Stimulated activated CD4-positive, alpha-beta T cell treated with anti-CD3 and anti-CD28 coated beads, TNF-alpha, amount 100 ng/mL, for 24 hours (primary cell): ENCODE measurements at regions not wholly inside any gene's neighbourhood (a gene's known extent, or its start where the extent isn't known, plus 50 kb on each side); places are given as distances from the start of the nearest gene placed in this dataset.
A peak's percentile ranks its signal among the peaks of the same experiment; 100 is the strongest.
"Not testable (repeated sequence)": the region's sequence is repeated elsewhere in the genome, so short reads cannot be mapped to it uniquely, and the experiment has no call there.

Experiments
- DNase-seq, 3 experiments: peaks; one replicate each; pipeline ENCODE4 v3.0.0-alpha.2; 2020; ENCODE audit warnings: low read depth in 3 of 3

- DNase-seq: peak; percentile 38 to 71 (median 45)
Measured at GRCh38 chr6:26233649-26234420, 131.2 kb upstream of the BTN3A2 start.

DNA sequence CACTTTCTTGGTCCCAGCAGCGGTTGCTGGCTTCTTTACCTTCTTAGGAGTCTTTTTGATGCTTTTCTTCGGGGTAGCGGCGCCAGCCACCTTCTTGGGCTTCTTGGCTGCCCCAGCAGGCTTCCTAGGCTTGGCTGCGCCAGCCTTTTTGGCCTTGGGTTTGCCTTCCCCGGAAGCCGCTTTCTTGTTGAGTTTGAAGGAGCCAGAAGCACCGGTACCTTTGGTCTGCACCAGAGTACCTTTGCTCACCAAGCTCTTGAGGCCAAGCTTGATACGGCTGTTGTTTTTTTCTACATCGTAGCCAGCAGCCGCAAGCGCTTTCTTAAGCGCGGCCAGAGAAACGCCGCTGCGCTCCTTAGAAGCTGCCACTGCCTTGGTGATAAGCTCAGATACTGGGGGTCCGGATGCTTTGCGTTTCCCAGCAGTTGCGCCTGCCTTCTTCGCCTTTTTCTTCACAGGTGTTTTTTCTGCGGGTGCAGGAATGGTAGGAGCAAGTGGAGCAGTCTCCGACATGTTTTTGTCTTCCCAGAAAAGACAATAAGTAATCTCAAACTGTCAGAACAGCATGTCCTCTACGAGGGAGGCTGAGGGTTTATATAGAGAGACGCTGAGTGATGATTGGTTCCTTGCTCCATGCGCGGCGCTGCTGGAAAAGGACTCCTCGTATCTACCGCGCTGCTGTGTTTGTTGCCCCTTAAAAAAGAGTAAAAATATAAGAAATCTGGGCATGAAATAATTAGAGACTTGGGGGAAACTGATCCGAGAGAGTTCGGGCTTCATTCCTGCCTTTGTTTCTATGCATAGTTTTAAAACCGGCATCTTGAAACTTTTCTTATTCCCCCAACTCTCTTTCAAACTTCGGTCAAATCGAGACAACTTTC, 130.3 kb upstream of the BTN3A2 start:
- peak; percentile 50 to 61 (median 58) for DNase-seq

GRCh38 chr6:26235302-26235670, 129.7 kb upstream of the BTN3A2 start:
- no peak for DNase-seq

GRCh38 chr6:26239415-26239814, 125.6 kb upstream of the BTN3A2 start:
- DNase-seq: not testable (repeated sequence)

DNA sequence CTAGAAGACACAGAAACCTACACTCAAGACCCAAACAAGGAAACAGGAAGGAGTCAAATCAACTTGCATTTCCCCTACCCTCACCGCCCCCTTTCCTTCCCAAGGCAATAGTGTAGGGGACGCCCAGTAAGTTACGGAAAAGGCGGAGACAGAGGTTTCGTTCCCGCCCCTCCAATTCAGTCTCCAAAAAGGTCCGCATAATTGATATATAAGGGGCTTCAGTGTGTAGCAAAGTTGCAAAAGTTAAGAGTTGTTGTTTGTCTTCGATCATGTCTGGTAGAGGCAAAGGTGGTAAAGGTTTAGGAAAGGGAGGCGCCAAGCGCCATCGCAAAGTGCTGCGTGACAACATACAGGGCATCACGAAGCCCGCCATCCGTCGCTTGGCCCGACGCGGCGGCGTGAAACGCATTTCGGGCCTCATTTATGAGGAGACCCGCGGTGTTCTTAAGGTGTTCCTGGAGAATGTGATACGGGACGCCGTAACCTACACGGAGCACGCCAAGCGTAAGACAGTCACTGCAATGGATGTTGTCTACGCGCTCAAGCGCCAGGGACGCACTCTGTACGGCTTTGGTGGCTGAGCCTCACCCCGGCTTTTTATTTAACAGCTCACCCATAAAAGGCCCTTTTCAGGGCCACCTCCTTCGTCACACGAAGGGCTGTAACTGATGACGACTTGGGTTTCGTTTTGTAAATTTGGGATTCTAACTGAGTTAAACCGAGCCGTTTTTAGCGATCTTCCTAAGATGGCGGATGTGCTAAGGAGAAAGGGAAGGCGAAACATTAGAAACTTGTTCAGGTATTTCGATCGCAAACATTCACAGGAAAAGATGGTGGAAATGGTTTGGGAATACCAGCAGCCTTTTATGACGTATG, 124.6 kb upstream of the BTN3A2 start:
- peak in 2 of 3 experiments; percentile 39 to 67 for DNase-seq

GRCh38 chr6:26241033-26241895, 123.7 kb upstream of the BTN3A2 start:
- peak in 1 of 3 experiments; percentile 66 for DNase-seq

DNA sequence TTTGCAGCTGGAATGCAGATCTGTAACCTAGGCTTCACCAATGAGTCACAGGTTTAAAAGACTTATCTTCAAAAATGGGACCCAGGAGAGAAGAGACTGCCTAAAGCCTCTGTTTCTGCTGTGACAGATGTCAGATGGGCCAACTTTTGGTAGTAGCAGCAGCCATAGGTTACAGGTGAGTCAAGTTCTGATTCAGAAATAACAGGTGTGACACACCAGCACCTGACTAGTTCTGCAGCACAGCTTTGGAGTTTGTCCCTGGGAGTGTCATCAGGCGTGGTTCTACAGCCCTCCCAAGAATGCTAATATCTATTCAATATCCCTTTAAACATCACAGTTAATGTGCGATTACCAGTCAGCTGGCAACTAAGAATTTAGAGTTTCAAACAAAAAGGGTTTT, 121.9 kb upstream of the BTN3A2 start:
- DNase-seq: no peak

GRCh38 chr6:26243752-26244151, 121.2 kb upstream of the BTN3A2 start:
- DNase-seq: no peak

- DNase-seq: no peak
Measured at GRCh38 chr6:26246058-26246457, 118.9 kb upstream of the BTN3A2 start.

DNA sequence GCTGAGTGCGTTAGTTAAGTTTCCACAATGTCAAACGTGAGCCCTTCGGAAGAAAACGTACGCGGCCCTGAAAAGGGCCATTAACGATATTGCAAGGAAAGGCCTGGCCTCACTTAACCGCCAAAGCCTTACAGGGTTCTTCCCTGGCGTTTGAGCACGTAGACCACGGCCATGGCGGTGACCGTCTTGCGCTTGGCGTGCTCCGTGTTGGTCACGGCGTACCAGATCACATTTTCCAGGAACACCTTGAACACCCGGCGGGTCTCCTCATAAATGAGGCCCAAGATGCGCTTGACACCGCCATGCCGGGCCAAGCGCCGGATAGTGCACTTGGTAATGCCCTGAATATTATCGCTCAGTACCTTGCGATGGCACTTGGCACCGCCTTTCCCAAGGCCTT, 118.4 kb upstream of the BTN3A2 start:
- DNase-seq: no peak

- DNase-seq: no peak
Measured at GRCh38 chr6:26249707-26249956, 115.4 kb upstream of the BTN3A2 start.

GRCh38 chr6:26249957-26250697, 114.9 kb upstream of the BTN3A2 start:
- peak in 1 of 3 experiments; percentile 67 for DNase-seq

DNA sequence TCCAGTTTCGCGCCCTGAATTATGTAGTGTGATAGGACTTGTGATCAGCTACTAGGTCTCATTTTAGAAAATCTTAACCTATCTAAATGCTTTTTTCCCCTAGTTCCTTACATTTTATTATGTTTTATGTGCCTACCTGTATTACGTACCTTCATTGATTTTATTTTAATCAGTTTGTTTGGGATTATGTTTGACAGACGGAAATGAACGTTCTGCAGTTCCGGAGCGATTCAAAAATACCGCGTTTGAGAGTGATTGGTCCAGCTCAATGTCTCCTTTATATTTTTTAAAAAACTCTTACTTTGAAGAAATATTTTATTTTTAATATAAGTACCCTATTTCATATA, 114.3 kb upstream of the BTN3A2 start:
- DNase-seq: no peak

DNA sequence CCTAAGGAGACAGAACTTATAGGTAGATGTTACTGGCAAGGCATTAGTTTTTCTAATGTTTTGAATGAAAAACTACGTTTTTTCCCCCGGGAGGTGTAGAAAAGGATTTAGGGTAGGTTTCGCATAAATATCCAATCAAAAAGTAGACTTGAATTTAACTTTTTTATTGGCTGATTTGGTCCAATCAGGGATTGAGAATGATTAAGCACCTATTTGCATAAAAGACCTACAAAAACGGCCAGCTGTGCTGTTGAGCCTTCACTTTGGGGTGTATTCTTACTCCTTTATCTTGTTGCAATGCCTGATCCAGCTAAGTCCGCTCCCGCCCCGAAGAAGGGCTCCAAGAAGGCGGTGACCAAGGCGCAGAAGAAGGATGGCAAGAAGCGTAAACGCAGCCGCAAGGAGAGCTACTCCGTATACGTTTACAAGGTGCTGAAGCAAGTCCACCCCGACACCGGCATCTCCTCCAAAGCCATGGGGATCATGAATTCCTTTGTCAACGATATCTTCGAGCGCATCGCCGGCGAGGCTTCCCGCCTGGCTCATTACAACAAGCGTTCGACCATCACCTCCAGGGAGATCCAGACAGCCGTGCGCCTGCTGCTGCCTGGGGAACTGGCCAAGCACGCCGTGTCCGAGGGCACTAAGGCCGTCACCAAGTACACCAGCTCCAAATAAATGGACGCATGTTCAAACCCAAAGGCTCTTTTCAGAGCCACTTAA, 113.5 kb upstream of the BTN3A2 start:
- DNase-seq: peak in 1 of 3 experiments; percentile 70

DNA sequence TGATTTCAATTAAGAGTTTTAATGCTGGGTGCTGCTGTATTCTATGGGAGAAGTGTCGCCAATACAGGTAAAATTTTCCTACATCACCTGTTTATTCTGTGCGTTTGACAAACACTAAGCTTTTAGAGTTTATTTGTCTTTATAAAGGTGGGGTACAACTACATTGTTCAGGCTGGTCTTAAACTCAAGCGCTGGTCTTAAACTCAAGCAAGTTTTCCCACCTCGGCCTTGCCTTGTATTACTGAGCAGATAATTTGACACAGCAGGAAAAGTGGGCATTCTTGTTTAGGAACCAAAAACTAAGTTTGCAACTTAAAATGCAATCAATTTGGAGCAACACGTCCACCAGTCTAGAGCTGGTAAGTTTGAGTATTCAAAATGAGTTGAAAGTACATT, 112.9 kb upstream of the BTN3A2 start:
- no peak for DNase-seq

- no peak for DNase-seq
Measured at GRCh38 chr6:26254724-26255123, 110.3 kb upstream of the BTN3A2 start.

DNA sequence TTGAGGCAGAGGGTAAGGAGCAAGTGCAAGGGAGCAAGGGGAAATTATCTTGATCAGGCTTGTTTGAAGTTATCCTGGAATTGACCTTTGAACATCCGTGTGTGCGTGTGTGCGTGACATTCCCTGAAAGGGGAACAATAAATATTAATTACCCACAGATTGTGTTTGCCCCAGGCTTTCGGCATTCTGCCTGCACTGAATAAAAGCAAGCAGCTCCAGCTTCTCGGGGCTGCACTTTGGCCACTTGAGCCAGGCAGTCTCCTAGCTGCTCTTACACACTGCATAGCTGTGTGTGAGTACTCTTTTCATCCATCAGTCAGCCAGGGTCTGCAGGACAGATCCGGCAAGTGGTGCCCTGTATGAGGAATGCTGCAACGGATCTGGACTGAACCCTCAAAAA, 107.7 kb upstream of the BTN3A2 start:
- no peak for DNase-seq

- no peak for DNase-seq
Measured at GRCh38 chr6:26258212-26258977, 106.6 kb upstream of the BTN3A2 start.

- no peak for DNase-seq
Measured at GRCh38 chr6:26260110-26260637, 104.8 kb upstream of the BTN3A2 start.
